ENCODE measurements at regions not wholly inside any gene's neighbourhood (a gene's known extent, or its start where the extent isn't known, plus 50 kb on each side); places are given as distances from the start of the nearest gene placed in this dataset.

DNA sequence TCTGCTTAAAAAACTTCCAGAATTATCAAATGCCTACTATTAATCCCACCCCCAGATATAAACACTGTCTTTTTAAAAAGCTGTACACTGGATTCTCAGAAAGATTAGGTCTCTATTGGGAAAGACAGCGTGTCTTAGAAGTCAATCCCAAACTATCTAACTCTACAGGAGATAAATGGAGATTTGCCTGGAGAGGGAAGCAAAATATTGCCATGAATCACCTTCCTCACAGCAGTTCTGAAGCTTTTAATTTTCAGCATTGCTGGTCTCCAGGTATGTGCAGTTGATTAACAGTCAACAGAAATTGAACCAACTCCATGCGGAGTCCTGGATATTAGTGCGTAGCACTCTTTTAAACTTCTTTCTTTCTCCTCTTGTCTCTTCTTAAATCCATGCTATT, 122.2 kb downstream of the DSC3 start:
- Histone ChIP-seq H3K27me3 (ENCODE audit: low read depth) (no peaks in the 10 kb centered on the region), H3K27ac (no peak overlapping the region), H3K36me3 (no peaks in the 10 kb centered on the region), H3K4me1 (no peaks in the 10 kb centered on the region), H3K4me3 (no peak overlapping the region), H3K9me3 (no peaks in the 10 kb centered on the region)
- intact Hi-C loops (cut with DNase I), result no loop called here
- DNase-seq, result no peak
- TF ChIP-seq, protein P1, sequence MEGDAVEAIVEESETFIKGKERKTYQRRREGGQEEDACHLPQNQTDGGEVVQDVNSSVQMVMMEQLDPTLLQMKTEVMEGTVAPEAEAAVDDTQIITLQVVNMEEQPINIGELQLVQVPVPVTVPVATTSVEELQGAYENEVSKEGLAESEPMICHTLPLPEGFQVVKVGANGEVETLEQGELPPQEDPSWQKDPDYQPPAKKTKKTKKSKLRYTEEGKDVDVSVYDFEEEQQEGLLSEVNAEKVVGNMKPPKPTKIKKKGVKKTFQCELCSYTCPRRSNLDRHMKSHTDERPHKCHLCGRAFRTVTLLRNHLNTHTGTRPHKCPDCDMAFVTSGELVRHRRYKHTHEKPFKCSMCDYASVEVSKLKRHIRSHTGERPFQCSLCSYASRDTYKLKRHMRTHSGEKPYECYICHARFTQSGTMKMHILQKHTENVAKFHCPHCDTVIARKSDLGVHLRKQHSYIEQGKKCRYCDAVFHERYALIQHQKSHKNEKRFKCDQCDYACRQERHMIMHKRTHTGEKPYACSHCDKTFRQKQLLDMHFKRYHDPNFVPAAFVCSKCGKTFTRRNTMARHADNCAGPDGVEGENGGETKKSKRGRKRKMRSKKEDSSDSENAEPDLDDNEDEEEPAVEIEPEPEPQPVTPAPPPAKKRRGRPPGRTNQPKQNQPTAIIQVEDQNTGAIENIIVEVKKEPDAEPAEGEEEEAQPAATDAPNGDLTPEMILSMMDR (IDR thresholded peaks at IDR 0.05), result no peak
- no peak for ATAC-seq

DNA sequence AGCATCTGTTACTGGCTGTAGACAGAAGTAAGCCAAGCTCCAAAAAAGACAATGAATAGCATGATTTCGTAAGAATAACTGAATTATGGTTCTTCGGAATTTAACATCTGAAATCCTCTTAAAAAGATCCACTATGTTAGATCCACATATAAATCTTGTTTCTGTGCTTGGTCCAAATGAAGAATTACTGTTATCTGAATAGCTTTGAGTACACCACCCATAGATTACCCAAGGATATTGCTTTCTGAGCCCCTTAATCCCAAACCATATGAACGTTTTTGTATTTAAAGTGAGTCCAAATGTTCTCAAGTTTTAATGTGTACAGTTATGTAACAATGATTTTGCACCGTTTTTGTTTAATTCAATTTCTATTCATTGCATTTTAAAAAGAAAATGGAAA, 124.9 kb downstream of the DSC3 start:
- Histone ChIP-seq H3K27me3 (ENCODE audit: low read depth) (no peaks in the 10 kb centered on the region), H3K36me3 (no peaks in the 10 kb centered on the region), H3K27ac (no peak overlapping the region), H3K9me3 (no peaks in the 10 kb centered on the region), H3K4me1 (no peaks in the 10 kb centered on the region), H3K4me3 (no peak overlapping the region)
- TF ChIP-seq, protein P1 (IDR thresholded peaks at IDR 0.05), result no peak
- DNase-seq, result no peak
- no peak for ATAC-seq
- intact Hi-C loops (cut with DNase I), result no loop called here

DNA sequence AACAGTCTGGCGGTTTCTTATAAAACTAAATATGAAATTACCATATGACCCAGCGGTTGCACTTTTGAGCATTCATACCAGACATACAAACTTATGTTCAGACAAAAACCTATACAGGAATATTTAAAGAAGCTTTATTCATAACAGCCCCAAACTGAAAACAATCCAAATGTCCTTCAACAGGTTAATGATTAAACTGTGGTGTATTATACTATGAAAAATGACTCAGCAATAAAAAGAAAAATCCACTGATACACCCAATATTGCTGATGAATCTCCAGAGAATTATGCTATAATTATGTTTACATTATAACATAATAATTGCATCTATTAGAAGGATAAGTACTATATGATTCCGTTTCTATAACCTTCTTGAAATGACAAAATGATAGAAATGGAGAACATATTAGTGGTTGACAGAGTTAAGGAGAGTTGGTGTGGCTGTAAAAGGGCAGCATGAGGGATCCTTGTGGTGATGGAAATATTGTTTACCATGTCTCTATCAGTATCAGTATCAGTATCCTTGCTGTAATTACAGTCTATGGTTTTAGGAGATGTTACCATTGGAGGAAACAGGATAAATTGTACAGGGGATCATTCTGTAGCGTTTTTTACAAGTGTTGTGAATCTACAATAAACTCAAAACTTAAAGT, 127.1 kb downstream of the DSC3 start:
- Histone ChIP-seq H3K4me1 (no peaks in the 10 kb centered on the region), H3K27me3 (ENCODE audit: low read depth) (no peaks in the 10 kb centered on the region), H3K4me3 (no peak overlapping the region), H3K9me3 (no peaks in the 10 kb centered on the region), H3K27ac (no peak overlapping the region), H3K36me3 (no peaks in the 10 kb centered on the region)
- TF ChIP-seq, protein P1 (IDR thresholded peaks at IDR 0.05), result no peak
- intact Hi-C loops (cut with DNase I), result no loop called here
- no peak for DNase-seq
- no peak for ATAC-seq

DNA sequence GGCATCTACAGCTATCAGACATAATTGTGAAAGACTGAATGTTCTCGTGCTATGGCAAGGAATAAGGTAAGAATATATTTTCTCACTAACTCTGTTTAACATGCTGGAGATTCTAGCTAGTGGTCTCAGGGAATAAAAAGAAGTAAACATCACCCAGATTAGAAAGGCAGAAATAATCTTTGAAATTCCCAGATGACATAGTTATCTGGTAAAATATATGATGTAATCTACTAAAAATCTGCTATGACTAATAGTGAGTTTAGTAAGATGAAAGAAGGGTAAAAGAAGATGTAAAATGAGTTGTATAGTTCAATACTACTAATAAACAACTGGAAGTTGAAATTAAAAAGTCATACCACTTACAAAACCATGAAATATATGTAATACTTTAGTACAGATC, 134.2 kb downstream of the DSC3 start:
- TF ChIP-seq, protein P1 (IDR thresholded peaks at IDR 0.05), result no peak
- H3K36me3 ChIP-seq, result no peaks in the 10 kb centered on the region

DNA sequence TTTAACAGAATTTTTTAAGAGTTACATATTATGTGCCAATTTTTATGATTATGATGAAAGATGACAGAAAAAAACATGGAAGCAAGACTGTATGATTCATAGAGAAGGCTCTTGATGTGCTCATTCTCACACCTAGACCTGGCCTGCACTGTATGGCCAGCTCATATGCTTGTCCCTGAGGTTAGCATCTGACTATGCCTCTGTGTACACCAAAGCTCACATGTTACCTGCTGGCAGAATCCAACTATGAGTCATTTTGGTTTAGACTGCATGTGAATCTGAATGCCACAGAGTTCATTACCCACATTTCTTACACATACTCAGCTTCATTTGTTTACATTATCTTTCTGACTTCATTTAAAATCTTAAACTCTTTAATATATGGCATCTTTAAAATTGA, 139.0 kb downstream of the DSC3 start:
- ATAC-seq (no peak), DNase-seq (no peak)
- no peaks in the 10 kb centered on the region for H3K9me3 ChIP-seq
- no peaks in the 10 kb centered on the region for H3K36me3 ChIP-seq
- H3K27me3 ChIP-seq (ENCODE audit: low read depth), result no peaks in the 10 kb centered on the region
- no peaks in the 10 kb centered on the region for H3K4me1 ChIP-seq
- H3K4me3 ChIP-seq, result no peak overlapping the region
- TF ChIP-seq, protein P1 (IDR thresholded peaks at IDR 0.05), result no peak
- intact Hi-C loops (cut with DNase I), result no loop called here
- H3K27ac ChIP-seq, result no peak overlapping the region

More for the DNA sequence above, 134.2 kb downstream of the DSC3 start:
- intact Hi-C loops (cut with DNase I), result no loop called here
- H3K27ac ChIP-seq, result no peak overlapping the region
- no peaks in the 10 kb centered on the region for H3K27me3 ChIP-seq (ENCODE audit: low read depth)
- H3K4me3 ChIP-seq, result no peak overlapping the region
- DNase-seq (no peak), ATAC-seq (no peak)
- H3K4me1 ChIP-seq, result no peaks in the 10 kb centered on the region
- H3K9me3 ChIP-seq, result no peaks in the 10 kb centered on the region

All from lower lobe of right lung (tissue), 2 donors.